ENCODE measurements at regions not wholly inside any gene's neighbourhood (a gene's known extent, or its start where the extent isn't known, plus 50 kb on each side); places are given as distances from the start of the nearest gene placed in this dataset.

- no peak for DNase-seq
Measured at GRCh38 chr14:24692382-24693352, 58.7 kb upstream of the GZMB start.

- DNase-seq: no peak
Measured at GRCh38 chr14:24690492-24690891, 56.5 kb upstream of the GZMB start.

GRCh38 chr14:24688030-24688658, 54.2 kb upstream of the GZMB start:
- DNase-seq: no peak

Measured in activated naive CD4-positive, alpha-beta T cell (primary cell).